Endothelial cell of umbilical vein (primary cell): ENCODE measurements at regions not wholly inside any gene's neighbourhood (a gene's known extent, or its start where the extent isn't known, plus 50 kb on each side); places are given as distances from the start of the nearest gene placed in this dataset.

Experiments
- CTCF ChIP-seq, 2 donors: IDR thresholded peaks; 1 replicate in 1 of 2; 2 replicates in 1 of 2; pipeline ENCODE4 v1.5.1; 2011; ENCODE audit warnings: low read length in 2 of 2, mild to moderate bottlenecking in 2 of 2, moderate library complexity in 2 of 2, control low read depth in 1 of 2, inconsistent platforms in 1 of 2, low read depth in 1 of 2; ENCODE audit not compliant: insufficient read depth in 1 of 2; ENCODE audit errors: extremely low read depth in 1 of 2
- EZH2 ChIP-seq: IDR thresholded peaks from 2 replicates; pipeline ENCODE4 v1.6.1; 2012; ENCODE audit warnings: borderline replicate concordance, low read depth, mild to moderate bottlenecking, moderate library complexity, low read length, inconsistent platforms; ENCODE audit not compliant: severe bottlenecking
- FOS ChIP-seq: IDR thresholded peaks from 2 replicates; pipeline ENCODE4 v1.6.1; 2011; ENCODE audit warnings: mild to moderate bottlenecking, low read length, moderate library complexity, borderline replicate concordance; ENCODE audit not compliant: insufficient read depth
- POLR2A ChIP-seq: IDR thresholded peaks from 2 replicates; pipeline ENCODE4 v1.6.1; 2012; ENCODE audit warnings: low read depth, mild to moderate bottlenecking, control low read depth, low read length
- POLR2AphosphoS5 ChIP-seq: IDR thresholded peaks from 2 replicates; pipeline ENCODE4 v1.6.1; 2012; ENCODE audit warnings: low read depth, mild to moderate bottlenecking, control low read depth, low read length, moderate library complexity; ENCODE audit not compliant: insufficient read depth

- TF ChIP-seq POLR2A (no peak), CTCF (IDR thresholded peaks at IDR 0.05; ENCODE audit: extremely low read depth in 1 of 2, insufficient read depth in 1 of 2, low read depth in 1 of 2, low read length in 2 of 2) (no peak), FOS (no peak), EZH2 (no peak), POLR2AphosphoS5 (no peak)
These were observed 534.0 kb downstream of the PKHD1 start for GRCh38 chr6:51553246-51554015.
